ENCODE measurements at regions not wholly inside any gene's neighbourhood (a gene's known extent, or its start where the extent isn't known, plus 50 kb on each side); places are given as distances from the start of the nearest gene placed in this dataset.

GRCh38 chr3:5429517-5429890, 242.0 kb downstream of the EDEM1 start:
- intact Hi-C loops (cut with DNase I): no loop called here
- Histone ChIP-seq H3K4me1 (peaks cover 0 to 4% (median 0%) of the 10 kb centered on the region in 4 donors), H3K36me3 (no peaks in the 10 kb centered on the region), H3K27ac (replicated peaks in 1 of 4) (no peak overlapping the region), H3K9me3 (no peaks in the 10 kb centered on the region), H3K4me3 (no peak overlapping the region), H3K27me3 (peaks cover 0 to 4% (median 0%) of the 10 kb centered on the region in 4 donors)
- peak; percentile 19 for DNase-seq (ENCODE audit: extremely low spot score)
- TF ChIP-seq EP300 (IDR thresholded peaks at IDR 0.05) (no peak), CTCF (IDR thresholded peaks at IDR 0.05) (no peak), POLR2AphosphoS5 (IDR thresholded peaks at IDR 0.05) (no peak), POLR2A (IDR thresholded peaks at IDR 0.05; ENCODE audit: low read depth) (no peak)

- Histone ChIP-seq H3K4me1 (peaks cover 0 to 4% (median 0%) of the 10 kb centered on the region in 4 donors), H3K9me3 (no peaks in the 10 kb centered on the region), H3K27me3 (peaks cover 0 to 4% (median 0%) of the 10 kb centered on the region in 4 donors), H3K4me3 (no peak overlapping the region), H3K36me3 (no peaks in the 10 kb centered on the region), H3K27ac (replicated peaks in 1 of 4) (no peak overlapping the region)
- 82% methylated on average over 1 of the region's 1 CpG for WGBS
- intact Hi-C loops (cut with DNase I): no loop called here
- DNase-seq (ENCODE audit: extremely low spot score): peak; percentile 37
- TF ChIP-seq CTCF (IDR thresholded peaks at IDR 0.05) (no peak), EP300 (IDR thresholded peaks at IDR 0.05) (no peak), POLR2AphosphoS5 (IDR thresholded peaks at IDR 0.05) (no peak), POLR2A (IDR thresholded peaks at IDR 0.05; ENCODE audit: low read depth) (no peak)
Observed at GRCh38 chr3:5430701-5431100, 243.2 kb downstream of the EDEM1 start.

GRCh38 chr3:5431146-5431545, 243.6 kb downstream of the EDEM1 start:
- intact Hi-C loops (cut with DNase I): no loop called here
- Histone ChIP-seq H3K27ac (replicated peaks in 1 of 4) (no peak overlapping the region), H3K9me3 (no peaks in the 10 kb centered on the region), H3K27me3 (peaks cover 0 to 4% (median 0%) of the 10 kb centered on the region in 4 donors), H3K36me3 (no peaks in the 10 kb centered on the region), H3K4me1 (peaks cover 0 to 4% (median 0%) of the 10 kb centered on the region in 4 donors), H3K4me3 (no peak overlapping the region)
- no peak for TF ChIP-seq CTCF (IDR thresholded peaks at IDR 0.05)
- no peak for TF ChIP-seq POLR2AphosphoS5 (IDR thresholded peaks at IDR 0.05)
- no peak for TF ChIP-seq POLR2A (IDR thresholded peaks at IDR 0.05; ENCODE audit: low read depth)
- DNase-seq (ENCODE audit: extremely low spot score): peak; percentile 64
- WGBS: 88% methylated on average over 4 of the region's 4 CpGs

GRCh38 chr3:5431811-5432378, 244.4 kb downstream of the EDEM1 start:
- 75% methylated on average over 5 of the region's 5 CpGs for WGBS
- no peaks in the 10 kb centered on the region for H3K9me3 ChIP-seq
- intact Hi-C loops (cut with DNase I): no loop called here
- no peak overlapping the region for H3K4me3 ChIP-seq
- no peak for TF ChIP-seq POLR2A (IDR thresholded peaks at IDR 0.05; ENCODE audit: low read depth)
- TF ChIP-seq EP300 (IDR thresholded peaks at IDR 0.05): no peak
- no peak for TF ChIP-seq CTCF (IDR thresholded peaks at IDR 0.05)
- no peak for TF ChIP-seq POLR2AphosphoS5 (IDR thresholded peaks at IDR 0.05)
- H3K4me1 ChIP-seq: no peaks in the 10 kb centered on the region
- H3K36me3 ChIP-seq: no peaks in the 10 kb centered on the region
- H3K27ac ChIP-seq (replicated peaks in 1 of 4): no peak overlapping the region
- peaks cover 0 to 4% (median 0%) of the 10 kb centered on the region in 4 donors for H3K27me3 ChIP-seq
- no peak for DNase-seq (ENCODE audit: extremely low spot score)

- no peaks in the 10 kb centered on the region for H3K4me1 ChIP-seq
- 81% methylated on average over 5 of the region's 5 CpGs for WGBS
- H3K4me3 ChIP-seq: no peak overlapping the region
- H3K27ac ChIP-seq (replicated peaks in 1 of 4): no peak overlapping the region
- H3K27me3 ChIP-seq: no peaks in the 10 kb centered on the region
- H3K9me3 ChIP-seq: peaks cover 0 to 2% (median 0%) of the 10 kb centered on the region in 4 donors
- DNase-seq (ENCODE audit: extremely low spot score): no peak
- no peaks in the 10 kb centered on the region for H3K36me3 ChIP-seq
- intact Hi-C loops (cut with DNase I): no loop called here
- TF ChIP-seq CTCF (IDR thresholded peaks at IDR 0.05): no peak
- no peak for TF ChIP-seq POLR2AphosphoS5 (IDR thresholded peaks at IDR 0.05)
- TF ChIP-seq POLR2A (IDR thresholded peaks at IDR 0.05; ENCODE audit: low read depth): no peak
- no peak for TF ChIP-seq EP300 (IDR thresholded peaks at IDR 0.05)
Observed at GRCh38 chr3:5437296-5437782, 249.8 kb downstream of the EDEM1 start.
